A204.1 (cell line): ENCODE measurements at regions not wholly inside any gene's neighbourhood (a gene's known extent, or its start where the extent isn't known, plus 50 kb on each side); places are given as distances from the start of the nearest gene placed in this dataset.

Experiments
- FAIRE-seq: peaks from 2 replicates; lab custom pipeline; 2012; peaks lifted over from hg19 to GRCh38; lab: Jason Lieb, UNC

DNA sequence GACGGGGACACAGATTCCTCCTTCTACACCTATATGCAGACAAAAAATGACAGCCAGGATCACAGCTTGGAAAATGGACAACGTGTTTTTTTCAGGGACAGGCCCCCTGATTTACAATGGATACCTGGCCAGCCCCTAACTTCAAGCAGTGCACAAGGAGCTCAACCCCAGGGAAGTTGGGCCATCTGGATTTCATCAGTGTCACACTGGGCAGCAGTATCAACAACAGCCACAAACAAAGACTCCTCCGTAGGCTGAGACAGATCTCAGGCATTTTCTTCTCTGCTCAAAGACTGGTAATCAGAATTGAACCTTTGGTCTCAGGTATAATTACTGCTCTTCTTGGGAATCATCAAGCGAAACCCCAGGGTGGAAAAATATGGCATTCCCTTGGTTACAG, 374.0 kb downstream of the ZNF608 start:
- no peak for FAIRE-seq

DNA sequence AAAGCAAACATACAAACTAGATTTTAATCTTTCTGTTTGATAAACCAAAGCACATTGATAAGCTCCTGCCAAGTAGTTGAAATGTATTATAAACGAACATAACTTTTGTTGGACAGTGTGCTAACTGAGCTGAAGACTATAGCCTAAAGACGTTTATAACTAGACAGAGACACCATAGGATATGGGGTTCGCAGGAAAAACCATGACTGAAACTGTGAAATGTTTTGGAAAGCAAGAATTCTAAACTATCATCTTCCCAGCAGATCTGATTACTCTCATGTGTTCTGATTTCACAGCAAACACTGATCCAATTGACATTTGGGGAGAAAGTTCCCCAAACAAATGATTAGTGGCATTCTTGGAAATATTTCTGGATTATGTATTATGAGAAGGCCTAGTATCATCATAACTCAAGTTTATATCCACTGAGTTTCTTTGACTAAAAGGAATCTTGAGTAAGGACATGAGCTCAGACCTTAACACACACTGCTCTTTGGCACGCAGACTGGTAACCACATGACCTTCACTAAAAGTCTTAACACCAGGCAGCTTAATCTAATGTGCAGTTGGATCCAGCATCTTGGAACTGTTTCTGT, 375.2 kb downstream of the ZNF608 start:
- no peak for FAIRE-seq

GRCh38 chr5:124370601-124371000, 375.8 kb downstream of the ZNF608 start:
- no peak for FAIRE-seq

DNA sequence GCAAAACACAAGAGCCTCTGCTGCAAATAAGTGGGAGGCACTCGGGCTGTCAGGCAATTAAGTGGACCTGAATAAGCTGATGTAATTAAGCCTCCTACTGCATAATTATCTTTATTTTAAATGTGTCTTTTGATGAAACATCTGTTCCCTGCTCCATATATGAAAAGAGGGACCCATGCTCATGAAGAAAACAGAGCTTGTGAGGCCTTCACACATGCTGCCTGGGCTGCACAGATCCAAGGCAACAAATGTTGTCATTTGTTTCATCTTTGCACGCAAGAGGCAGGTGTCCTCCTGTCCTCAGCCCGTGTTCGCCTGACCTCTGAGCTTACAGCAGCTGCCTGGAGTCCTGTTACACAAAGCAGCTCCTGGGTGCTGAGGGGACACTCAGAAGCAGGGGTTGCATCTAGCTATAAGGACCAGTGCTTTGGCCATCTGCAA, 381.1 kb downstream of the ZNF608 start:
- no peak for FAIRE-seq

GRCh38 chr5:124355928-124356327, 390.5 kb downstream of the ZNF608 start:
- no peak for FAIRE-seq

DNA sequence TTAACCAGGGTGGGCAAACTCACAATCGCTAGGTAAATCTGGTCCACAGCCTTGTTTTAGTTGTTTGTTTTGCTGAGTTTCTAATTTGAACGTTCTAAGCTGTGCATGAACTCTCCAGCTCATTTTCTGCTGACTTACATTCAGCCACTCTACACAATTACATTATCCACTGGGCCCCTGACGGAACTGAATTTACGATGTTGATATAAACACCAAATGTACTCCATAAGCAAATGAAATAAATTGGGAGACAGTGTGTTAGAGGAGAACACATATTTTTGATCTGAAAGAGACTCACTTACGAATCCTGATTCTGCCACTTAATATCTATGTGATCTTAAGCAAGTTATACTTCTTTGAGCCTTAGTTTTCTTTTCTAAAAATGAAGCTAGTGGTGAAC, 393.4 kb downstream of the ZNF608 start:
- FAIRE-seq, result no peak

GRCh38 chr5:124352312-124352711, 394.1 kb downstream of the ZNF608 start:
- no peak for FAIRE-seq

DNA sequence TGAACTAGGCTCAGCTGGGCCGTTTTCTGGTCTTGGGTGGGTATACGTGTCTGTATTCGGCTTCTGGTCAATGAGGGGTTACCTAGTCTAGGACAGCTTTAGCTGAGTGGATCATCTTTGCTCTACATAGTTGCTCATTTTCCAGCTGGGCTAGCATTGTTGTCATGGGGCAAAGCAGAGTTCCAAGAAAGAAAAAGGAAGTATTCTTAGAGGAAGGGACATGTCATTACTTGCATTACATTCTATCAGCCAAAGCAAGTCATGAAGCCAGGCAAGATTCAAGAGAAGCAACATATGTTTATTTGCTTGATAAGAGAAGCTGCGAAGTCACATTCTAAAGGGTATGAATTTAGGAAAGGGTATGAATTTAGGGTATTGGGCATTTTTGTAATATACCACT, 396.5 kb downstream of the ZNF608 start:
- no peak for FAIRE-seq

DNA sequence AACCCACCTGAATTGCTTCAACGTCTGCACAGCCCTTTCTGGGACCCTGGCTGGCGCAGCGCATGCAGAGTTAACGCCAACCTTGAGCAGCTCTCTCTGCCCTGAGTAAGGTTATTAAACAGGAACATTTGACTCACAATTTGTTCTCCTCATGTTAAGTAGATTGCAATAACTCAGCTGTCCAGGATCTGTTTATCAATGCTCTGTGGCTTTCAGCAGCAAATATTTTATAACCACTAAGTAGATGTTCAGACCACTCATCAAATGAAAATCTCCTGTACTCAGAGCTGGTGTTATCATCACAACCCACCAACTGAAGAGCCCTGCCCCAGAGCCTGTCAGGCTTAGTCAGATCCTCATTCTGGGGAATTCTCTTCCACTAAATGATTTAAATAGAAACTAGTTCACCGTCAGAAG, 403.0 kb downstream of the ZNF608 start:
- no peak for FAIRE-seq

GRCh38 chr5:124342986-124343385, 403.5 kb downstream of the ZNF608 start:
- no peak for FAIRE-seq

GRCh38 chr5:124342584-124342983, 403.9 kb downstream of the ZNF608 start:
- FAIRE-seq, result no peak

GRCh38 chr5:124342027-124342471, 404.4 kb downstream of the ZNF608 start:
- FAIRE-seq, result no peak

GRCh38 chr5:124341066-124341858, 405.2 kb downstream of the ZNF608 start:
- no peak for FAIRE-seq

DNA sequence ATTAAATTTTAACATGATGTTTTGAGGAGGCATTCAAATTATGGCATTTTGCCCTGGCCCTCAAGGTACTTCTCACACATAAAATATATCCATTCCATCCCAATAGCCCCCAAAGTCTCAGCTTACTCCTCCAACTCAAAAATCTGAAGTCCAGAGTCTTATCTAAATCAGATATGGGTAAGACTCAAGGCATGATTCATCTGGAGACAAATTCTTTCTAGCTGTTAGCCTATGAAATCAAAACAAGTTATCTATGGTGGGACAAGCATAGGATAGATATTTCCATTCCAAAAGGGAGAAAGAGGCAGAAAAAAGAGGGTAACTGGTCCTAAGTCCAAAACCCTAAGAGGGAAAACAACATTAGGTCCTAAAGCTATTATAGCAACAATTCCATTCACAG, 408.4 kb downstream of the ZNF608 start:
- FAIRE-seq, result no peak

- FAIRE-seq, result no peak
Measured at GRCh38 chr5:124333298-124333979, 413.0 kb downstream of the ZNF608 start.

GRCh38 chr5:124332273-124332672, 414.2 kb downstream of the ZNF608 start:
- no peak for FAIRE-seq

- no peak for FAIRE-seq
Measured at GRCh38 chr5:124330595-124331220, 415.7 kb downstream of the ZNF608 start.

DNA sequence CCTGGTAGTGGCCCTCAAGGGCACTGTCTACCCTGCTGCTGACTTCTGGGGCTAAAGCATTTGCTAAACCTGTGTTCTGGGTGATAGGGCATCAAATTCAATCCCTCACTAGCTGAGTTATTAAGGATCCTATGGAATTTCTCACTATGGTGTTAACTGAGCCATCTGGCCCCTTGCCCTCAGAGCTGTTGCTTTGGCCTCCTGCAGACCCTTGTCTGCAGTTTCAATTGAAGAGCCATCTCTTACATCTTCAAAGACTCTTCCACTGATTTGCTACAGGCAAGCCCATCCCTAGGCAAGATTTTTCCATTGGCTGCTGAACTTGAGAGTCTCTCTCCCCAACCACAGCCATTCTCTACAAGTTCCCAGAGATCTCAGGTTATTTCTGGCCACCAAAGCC, 418.2 kb downstream of the ZNF608 start:
- FAIRE-seq, result no peak

DNA sequence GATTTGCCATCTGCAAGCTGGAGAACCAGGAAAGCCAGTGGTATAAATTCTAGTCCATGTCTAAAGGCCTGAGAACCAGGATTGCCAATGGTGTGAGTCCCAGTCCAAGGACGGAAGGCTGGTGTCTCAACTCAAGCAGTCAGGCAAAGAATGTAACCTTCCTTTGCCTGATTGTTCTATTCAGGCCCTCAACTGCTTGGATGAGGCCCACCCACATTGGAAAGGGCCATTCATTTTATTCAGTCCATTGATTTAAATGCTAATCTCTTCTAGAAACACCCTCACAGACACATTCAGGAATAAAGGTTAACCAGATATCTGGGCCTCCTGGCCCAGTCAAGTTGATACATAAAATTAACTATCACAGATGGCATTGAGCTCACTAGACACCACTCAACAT, 427.8 kb downstream of the ZNF608 start:
- no peak for FAIRE-seq

DNA sequence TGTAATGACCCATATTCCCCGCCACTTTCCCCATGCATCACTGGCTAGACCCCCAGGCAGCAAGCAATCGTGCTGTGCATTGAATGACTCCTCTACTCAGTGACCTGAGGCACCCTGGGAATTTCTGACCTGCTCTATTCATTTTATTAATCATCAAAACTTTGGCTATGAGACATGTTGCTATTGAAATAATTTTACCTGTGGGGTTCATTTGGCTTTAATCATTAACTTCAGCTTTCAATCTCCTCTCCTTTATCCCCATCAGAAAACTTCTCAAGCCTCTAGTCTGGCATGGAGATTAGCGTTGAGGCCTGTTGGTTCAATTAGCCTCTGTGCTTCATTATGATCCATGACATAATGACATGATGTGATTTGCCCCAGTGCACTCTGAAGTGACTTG, 429.0 kb downstream of the ZNF608 start:
- no peak for FAIRE-seq

GRCh38 chr5:124315741-124316415, 430.6 kb downstream of the ZNF608 start:
- FAIRE-seq, result no peak

DNA sequence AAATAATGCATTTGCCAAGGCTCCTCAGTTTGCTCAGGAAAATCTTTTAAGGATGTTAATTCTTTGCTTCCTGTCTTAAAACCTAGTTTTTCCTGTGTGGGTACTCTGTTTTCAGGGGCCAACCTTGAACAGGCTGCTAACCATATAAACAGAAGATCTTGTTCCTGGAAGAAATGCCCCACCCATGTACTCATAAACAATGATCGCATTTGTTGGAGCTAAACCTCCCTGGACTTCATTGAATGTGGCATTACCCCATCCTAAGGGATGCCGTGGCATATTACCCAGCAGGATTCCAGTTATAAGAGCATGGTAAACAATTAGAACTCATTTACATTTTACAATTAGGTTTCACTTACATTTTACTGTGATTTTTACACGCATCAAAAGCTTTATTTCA, 436.0 kb downstream of the ZNF608 start:
- FAIRE-seq, result no peak
